GM19351 (cell line): ENCODE measurements at regions not wholly inside any gene's neighbourhood (a gene's known extent, or its start where the extent isn't known, plus 50 kb on each side); places are given as distances from the start of the nearest gene placed in this dataset.

ENCODE experiments used
- ATAC-seq: cut with Tn5 transposase; IDR thresholded peaks from one replicate; pipeline ENCODE4 v1.9.1; 2021; ENCODE audit warnings: mild to moderate bottlenecking, moderate library complexity; ENCODE audit not compliant: unreplicated experiment

DNA sequence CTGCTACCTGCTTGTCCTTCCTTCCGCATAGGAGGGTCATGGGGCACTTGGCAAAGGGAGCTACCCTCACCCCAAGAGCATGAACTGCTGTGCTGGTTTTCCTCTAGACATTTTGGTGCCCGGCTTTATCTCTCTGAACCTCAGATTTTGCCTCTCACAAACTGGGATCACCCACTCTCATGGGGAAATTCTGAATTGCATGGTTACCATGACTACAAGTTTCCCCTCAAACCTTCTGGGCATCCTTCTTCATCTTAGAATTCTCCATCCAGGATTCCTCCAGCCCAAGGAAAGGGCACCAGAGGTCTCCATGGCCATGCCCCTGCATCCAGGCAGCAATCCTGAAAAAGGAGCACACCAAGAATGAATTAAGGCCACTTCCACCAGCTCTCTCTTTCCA is 180.1 kb upstream of the NECTIN1 start:
- ATAC-seq, result no peak

DNA sequence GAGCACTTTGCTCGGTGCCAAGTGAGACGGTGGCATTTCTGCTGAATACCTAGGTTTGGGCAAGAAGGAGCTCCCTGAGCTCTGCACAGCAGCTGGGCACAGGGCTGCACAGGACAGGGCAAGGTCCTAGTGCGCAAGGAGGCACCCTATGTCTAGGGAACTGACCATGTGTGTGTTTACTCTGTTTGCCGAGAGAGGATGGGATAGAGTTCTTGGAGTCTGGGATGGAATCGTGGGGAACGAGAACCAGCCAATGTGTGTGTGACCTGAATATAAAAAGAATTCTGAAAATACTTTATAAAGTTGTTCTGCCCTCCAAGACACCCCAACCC is 179.5 kb upstream of the NECTIN1 start:
- ATAC-seq, result no peak

- ATAC-seq, result no peak
Observed at GRCh38 chr11:119907878-119908572, 179.0 kb upstream of the NECTIN1 start.

DNA sequence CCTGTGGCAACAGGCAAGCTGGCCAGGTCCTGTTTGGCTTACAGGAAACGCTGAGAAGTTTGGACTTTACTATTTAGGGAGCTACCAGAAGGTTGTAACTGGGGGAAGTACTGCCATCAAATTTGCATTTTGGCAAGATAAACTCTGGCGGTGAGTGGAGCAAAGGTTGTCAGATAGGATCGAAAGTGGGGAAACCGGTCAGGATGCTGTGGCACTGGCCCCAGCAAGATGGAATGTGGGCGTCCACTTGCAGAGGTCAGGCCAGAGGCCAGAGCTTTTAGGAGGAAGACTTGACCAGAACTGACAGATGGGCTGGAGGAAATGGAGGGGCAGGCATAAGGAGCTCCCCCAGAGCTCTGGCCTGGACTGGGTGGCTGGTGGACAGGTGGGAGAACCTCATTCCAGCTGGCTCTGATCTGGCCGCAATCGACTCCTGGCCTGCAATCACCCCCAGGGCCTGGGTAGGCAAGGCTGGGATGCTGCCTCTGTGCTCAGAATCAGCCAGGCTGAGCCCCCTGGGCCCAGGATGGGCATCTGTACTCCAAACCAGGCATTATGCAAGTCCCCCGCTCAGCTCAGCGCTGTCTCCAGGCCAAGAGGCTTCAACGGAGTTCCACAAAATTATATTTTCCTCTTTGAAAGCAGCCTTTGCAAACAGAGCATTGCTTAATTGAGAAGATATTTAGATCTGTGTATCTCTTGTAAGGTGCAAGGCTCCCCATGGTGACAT is 178.3 kb upstream of the NECTIN1 start:
- no peak for ATAC-seq

DNA sequence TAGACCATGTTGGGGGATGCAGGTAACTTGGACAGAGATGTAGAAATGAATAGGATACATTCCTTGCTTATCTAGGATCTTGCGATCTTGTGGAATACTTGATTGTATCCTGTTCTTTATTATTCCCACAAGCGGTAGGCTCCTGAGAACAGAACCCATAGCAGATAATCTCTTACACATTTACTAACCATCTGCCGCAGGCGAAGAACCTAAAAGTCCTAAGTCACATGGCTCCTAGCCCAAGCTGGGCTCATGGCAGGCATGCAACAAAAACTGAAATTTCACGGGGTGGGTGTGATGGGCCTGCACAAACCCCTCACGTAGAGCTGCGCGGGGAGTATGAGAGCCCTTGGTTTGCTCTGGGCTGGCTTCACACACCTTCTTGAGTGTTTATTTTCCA is 177.4 kb upstream of the NECTIN1 start:
- no peak for ATAC-seq

DNA sequence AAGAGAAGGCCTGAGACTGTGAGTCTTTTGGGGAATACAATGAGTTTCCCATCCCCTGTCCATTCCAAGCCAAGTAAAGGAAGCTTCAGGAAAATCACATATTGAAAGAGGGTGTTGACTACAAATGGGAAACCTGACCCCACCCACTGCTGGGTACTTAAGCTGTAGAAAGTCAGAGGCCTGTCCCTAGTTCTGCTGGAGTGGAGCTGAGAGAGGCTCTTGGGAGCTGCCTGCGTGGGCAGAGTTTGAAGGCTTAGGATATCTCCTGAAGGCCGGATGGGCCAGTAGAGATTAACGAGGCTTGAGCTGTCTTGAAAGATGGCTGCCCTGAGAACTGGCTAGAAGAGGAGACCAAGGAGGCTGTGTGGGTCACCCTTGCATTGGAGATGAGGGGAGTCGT is 176.2 kb upstream of the NECTIN1 start:
- ATAC-seq, result no peak

GRCh38 chr11:119904531-119905035 is 175.6 kb upstream of the NECTIN1 start:
- no peak for ATAC-seq

- ATAC-seq, result no peak
Observed at GRCh38 chr11:119903821-119904220, 174.8 kb upstream of the NECTIN1 start.

DNA sequence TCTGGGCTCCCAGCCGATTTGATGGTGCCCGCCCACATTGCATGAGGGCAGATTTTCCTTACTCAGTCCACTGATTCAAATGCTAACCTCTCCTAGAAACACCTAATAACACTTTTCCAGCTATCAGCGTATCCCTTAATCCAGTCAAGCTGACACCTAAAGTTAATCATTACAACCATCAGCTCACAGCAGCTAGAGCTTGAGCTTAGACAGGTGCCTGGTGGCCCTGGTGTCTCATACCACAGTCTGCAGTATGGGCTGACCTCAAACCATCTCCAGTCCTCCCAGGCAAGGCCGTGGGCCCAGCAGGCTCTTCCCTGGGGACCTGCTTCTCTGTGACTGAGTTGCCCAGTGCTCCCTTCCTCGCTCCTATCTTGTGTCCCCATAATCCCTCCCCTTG is 174.4 kb upstream of the NECTIN1 start:
- ATAC-seq, result no peak

DNA sequence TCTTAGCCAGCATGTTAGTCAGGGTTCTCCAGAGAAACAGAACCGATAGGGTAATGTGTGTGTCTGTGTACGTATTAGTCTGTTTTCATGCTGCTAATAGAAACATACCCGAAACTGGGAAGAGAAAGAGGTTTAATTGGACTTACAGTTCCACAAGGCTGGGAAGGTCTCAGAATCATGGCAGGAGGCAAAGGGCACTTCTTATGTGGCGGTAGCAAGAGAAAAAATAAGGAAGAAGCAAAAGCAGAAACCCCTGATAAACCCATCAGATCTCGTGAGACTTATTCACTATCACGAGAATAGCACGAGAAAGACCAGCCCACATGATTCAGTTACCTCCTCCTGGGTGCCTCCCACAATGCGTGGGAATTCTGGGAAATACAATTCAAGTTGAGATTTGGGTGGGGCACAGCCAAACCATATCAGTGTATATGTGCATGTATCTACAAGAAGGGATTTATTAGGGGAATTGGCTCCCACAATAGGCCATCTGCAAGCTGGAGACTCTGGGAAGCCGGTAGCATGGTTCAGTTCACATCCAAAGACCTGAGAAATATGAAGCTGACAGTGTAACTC is 173.7 kb upstream of the NECTIN1 start:
- no peak for ATAC-seq

GRCh38 chr11:119901657-119902577 is 172.9 kb upstream of the NECTIN1 start:
- ATAC-seq, result no peak

DNA sequence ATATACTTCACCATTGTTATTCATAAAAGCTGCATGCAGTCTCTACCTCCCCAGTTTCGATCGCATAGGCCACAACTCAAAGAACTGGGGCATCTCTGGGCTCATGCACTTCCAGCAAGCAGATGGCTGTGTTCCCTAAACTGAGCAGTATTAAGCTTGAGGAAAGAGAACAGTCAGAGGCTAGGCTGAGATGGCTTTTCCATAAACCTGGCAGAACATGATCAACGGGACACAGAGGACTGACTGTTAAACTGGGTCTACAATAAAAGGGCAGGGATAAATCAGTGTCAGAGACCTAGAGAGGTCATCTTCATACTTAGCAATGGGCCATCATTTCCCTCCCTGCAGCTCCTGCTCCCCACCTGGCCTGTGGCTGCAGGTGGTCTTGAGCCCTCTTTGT is 171.0 kb upstream of the NECTIN1 start:
- ATAC-seq, result no peak

DNA sequence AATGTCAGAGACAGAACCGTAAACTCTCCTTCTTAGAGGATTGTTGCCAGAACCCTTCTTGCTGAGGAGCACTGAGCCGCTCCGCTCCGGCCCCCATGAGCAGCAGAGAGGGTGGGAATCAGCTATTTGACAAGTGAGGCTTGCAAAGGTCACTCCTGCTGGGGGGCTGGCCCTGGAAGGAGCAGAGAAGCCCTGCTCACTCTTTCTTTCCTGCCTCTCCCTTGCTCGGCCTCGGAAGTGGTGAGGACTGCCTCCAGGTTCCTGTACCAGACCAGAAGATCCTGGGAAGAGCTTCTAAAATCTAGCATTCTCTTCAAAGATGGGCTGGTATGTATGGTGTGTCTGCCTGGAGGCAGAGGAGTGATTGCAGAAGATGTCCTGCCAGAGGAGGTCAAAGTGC is 168.6 kb upstream of the NECTIN1 start:
- ATAC-seq, result no peak

- ATAC-seq, result no peak
Observed at GRCh38 chr11:119897046-119897440, 168.0 kb upstream of the NECTIN1 start.

DNA sequence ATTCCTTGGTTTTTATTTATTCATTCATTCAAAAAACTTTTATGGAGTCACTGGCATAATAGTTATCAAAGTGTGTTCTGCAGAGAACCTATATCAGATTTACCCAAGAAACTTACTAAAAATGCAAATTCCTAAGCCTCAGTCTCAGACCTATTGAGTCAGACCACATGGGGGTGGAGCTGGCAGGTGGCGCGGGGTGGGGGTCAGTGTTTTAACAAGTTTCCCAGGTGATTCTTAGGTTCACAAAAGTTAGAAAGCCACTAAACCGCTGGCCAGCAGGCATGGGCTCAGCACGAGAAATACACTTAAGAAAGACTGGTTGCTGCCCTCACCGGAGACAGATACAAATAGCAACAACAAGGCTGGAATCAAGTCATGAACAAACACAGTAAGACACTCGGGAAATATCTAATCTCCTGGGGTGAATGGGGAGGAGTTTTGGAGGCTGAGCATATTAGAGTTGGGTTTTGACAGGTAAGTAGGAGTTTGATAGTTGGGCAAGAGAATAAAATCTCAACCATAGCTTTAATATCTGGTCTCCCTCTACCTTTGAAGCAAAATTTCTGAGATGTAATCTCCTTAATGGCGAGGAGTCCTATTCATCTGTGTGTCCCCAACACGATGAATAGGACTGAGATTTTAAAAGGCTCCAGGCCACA is 167.5 kb upstream of the NECTIN1 start:
- ATAC-seq, result no peak

GRCh38 chr11:119895981-119896380 is 167.0 kb upstream of the NECTIN1 start:
- no peak for ATAC-seq

GRCh38 chr11:119894916-119895315 is 165.9 kb upstream of the NECTIN1 start:
- no peak for ATAC-seq

GRCh38 chr11:119892311-119892808 is 163.4 kb upstream of the NECTIN1 start:
- no peak for ATAC-seq

- no peak for ATAC-seq
Observed at GRCh38 chr11:119891055-119891768, 162.2 kb upstream of the NECTIN1 start.

DNA sequence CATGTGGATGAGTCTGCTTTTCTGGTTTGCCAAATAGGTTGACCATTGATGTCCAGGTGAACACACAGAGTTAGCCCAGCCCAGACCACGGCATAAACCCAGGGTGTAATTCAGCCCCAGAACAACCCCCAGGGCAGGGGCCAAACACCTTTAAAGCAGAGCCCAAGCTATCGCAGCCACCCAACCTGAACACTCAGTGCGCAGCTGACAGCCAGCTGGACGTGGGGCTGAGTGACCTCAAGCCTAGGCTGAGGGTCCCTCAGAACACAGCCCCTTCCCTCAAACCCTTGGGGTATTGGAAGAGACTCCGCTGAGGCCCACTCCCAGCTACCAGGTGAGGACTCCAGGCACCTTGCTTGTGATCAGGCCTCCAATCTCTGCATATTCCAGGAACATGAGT is 161.5 kb upstream of the NECTIN1 start:
- ATAC-seq, result no peak
